HAP-1 (cell line): ENCODE measurements at regions not wholly inside any gene's neighbourhood (a gene's known extent, or its start where the extent isn't known, plus 50 kb on each side); places are given as distances from the start of the nearest gene placed in this dataset.
"Not testable (repeated sequence)": the region's sequence is repeated elsewhere in the genome, so short reads cannot be mapped to it uniquely, and the experiment has no call there.

Source experiments
- DNase-seq, 2 experiments: peaks; one replicate each; pipeline ENCODE4 v3.0.0-alpha.2; 2016 to 2020; ENCODE audit warnings: low spot score in 2 of 2
- H3K27me3 ChIP-seq: fragments of 250-450 bp; sonication (Bioruptor Pico); 2 replicates; pipeline ENCODE4 v1.5.1; 2020; ENCODE audit warnings: low read depth, mild to moderate bottlenecking, moderate library complexity
- H3K36me3 ChIP-seq: fragments of 250-450 bp; sonication (Bioruptor Pico); replicated peaks from 2 replicates; pipeline ENCODE4 v1.5.1; 2020; ENCODE audit warnings: mild to moderate bottlenecking
- H3K4me1 ChIP-seq: fragments of 250-450 bp; sonication (Bioruptor Pico); 2 replicates; pipeline ENCODE4 v1.5.1; 2020; ENCODE audit warnings: mild to moderate bottlenecking
- H3K4me3 ChIP-seq: fragments of 250-450 bp; sonication (Bioruptor Pico); 2 replicates; pipeline ENCODE4 v1.5.1; 2020; ENCODE audit warnings: mild to moderate bottlenecking, moderate library complexity
- H3K9me3 ChIP-seq: fragments of 250-450 bp; sonication (Bioruptor Pico); 2 replicates; pipeline ENCODE4 v1.5.1; 2020; ENCODE audit warnings: mild to moderate bottlenecking, moderate library complexity
- in situ Hi-C: fragments of 300-500 bp; cut with MboI; formaldehyde crosslinking; loops from 3 replicates; pipeline ENCODE4 v1.14.3; 2020; ENCODE audit warnings: low sequenced_read_pairs, inconsistent platforms, mixed read lengths

DNA sequence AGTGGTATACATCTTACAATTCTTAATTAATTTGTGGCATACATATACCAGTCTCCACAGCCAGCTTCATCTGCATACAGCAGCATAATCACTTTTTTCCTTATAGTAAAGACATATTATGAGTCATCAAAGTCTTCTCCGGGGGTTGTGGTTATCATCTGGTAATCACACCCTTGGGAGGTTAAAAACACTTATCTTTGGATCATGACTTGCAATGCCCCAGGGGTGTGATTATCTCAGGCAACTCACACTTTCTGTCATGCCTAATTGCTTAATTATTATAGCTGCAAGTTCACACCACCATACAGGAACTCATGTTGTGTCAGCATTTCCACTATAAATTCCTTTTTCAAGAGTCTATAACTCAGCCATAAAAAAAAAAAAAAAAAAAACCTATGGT lies 218.4 kb downstream of the ANXA1 start:
- in situ Hi-C loops, result no loop called here
- DNase-seq, result no peak

DNA sequence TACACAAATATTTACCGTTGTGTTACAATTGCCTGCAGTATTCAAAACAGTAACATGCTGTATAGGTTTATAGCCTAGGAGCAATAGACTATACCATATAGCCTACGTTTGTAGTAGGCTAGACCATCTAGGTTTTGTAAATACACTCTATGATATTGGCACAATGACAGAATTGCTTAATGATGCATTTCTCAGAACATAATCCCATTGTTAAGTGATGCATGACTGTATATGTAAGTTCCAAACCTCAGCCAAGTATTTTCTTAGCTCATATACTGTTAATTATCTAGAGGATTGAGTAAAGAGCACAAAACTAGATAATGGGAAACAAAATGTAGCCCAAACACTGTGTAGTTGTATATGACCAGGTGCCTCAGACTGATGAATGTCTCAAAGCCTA lies 220.1 kb downstream of the ANXA1 start:
- Histone ChIP-seq H3K36me3 (no peaks in the 10 kb centered on the region), H3K27me3 (no peaks in the 10 kb centered on the region), H3K9me3 (no peaks in the 10 kb centered on the region), H3K4me1 (no peaks in the 10 kb centered on the region), H3K4me3 (no peak overlapping the region)
- DNase-seq, result no peak
- in situ Hi-C loops, result no loop called here

More for the DNA sequence above, 218.4 kb downstream of the ANXA1 start:
- H3K4me3 ChIP-seq, result no peak overlapping the region
- H3K36me3 ChIP-seq, result no peaks in the 10 kb centered on the region
- H3K4me1 ChIP-seq, result no peaks in the 10 kb centered on the region
- no peaks in the 10 kb centered on the region for H3K9me3 ChIP-seq
- H3K27me3 ChIP-seq, result no peaks in the 10 kb centered on the region

DNA sequence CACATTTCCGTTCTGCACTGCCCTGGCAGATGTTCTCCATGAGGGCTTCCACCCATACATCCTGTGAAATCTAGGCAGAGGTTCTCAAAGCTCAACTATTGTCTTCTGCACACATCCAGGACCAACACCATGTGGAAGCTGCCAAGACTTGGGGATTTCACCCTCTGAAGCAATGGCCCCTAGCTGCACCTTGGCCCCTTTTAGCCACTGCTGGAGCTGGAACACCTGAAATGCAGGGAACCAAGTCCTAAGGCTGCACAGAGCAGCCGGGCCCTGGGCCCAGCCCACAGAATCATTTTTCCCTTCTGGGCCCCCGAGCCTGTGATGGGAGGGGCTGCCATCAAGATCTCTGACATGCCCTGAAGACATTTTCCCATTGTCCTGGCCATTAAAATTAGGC lies 228.7 kb downstream of the ANXA1 start:
- in situ Hi-C loops, result no loop called here
- DNase-seq, result no peak

DNA sequence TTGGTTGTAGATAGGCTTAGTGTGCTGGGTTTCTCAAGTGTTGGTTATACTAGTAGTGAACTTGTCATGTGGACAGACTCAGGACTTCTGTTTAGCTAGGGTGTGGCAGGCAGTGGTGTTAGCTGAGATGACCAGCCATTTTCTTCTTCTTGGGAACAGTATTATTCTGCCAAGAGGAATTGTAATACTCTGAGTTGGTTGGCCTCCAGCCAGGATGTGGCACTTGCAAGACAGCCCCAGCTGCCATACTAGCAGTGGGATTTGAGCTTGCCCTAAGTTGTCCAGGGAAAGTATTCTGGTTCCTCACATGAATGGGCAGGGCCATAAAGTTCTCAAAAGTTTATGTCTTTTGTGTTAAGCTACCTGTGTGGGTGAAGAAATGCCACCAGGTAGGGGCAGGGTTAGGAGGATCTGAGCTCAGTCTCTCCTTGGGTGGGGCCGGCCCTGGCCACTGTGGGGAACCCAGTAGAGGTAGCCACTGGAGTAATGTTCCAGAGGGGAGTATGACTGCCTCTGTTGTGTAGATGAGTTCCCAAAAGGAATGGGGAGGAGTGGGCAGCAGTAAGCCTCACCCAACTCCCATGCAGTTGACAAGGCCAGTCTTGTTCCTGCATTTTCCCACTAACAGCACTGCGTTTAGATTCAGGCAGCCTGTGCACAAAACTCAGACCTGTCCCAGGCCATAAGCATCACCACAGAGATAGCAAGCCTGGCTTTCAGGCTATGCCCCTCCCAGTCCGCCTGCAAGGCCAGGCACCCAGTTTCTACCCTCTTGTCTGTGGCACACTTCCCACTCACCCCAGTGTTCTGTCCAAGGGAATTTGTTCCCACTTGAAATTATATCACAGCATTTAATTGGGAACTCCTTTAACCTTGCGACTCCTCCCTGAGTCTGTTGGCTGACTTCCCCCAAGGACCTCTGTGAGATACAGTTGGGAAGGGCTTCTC lies 250.7 kb downstream of the ANXA1 start:
- DNase-seq, result no peak
- H3K36me3 ChIP-seq, result no peaks in the 10 kb centered on the region
- H3K4me1 ChIP-seq, result no peaks in the 10 kb centered on the region
- H3K27me3 ChIP-seq, result no peaks in the 10 kb centered on the region; the same call in 1 of the 2 replicates
- no peak overlapping the region for H3K4me3 ChIP-seq
- in situ Hi-C loops, result no loop called here
- H3K9me3 ChIP-seq, result no peaks in the 10 kb centered on the region

More for the DNA sequence above, 228.7 kb downstream of the ANXA1 start:
- no peak overlapping the region for H3K4me3 ChIP-seq
- H3K4me1 ChIP-seq, result no peaks in the 10 kb centered on the region
- H3K27me3 ChIP-seq, result peaks cover 3% of the 10 kb centered on the region; the same call in 1 of the 2 replicates
- no peaks in the 10 kb centered on the region for H3K36me3 ChIP-seq
- H3K9me3 ChIP-seq, result no peaks in the 10 kb centered on the region

DNA sequence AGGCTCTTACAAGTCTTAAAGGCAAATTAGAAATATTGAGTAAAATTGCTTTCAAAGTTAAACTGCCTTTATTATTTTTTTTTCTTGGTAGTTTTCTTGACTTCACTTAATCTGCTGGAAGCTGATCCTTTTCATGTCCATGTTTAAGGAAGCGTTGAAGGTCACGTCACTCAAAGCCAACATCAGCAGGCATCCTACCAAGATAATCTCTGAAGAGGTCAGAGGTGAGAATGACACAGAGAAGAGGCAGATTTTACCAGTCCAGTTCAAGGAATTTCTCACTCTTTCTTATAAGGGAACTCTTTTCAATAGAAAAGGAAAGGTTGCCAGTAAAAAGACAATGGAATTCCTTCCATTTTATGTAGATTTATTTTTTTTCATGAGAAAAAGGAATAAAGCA lies 259.8 kb downstream of the ANXA1 start:
- Histone ChIP-seq H3K9me3 (no peaks in the 10 kb centered on the region), H3K27me3 (no peaks in the 10 kb centered on the region), H3K4me3 (no peak overlapping the region), H3K36me3 (no peaks in the 10 kb centered on the region), H3K4me1 (no peaks in the 10 kb centered on the region)
- in situ Hi-C loops, result no loop called here
- DNase-seq, result no peak

DNA sequence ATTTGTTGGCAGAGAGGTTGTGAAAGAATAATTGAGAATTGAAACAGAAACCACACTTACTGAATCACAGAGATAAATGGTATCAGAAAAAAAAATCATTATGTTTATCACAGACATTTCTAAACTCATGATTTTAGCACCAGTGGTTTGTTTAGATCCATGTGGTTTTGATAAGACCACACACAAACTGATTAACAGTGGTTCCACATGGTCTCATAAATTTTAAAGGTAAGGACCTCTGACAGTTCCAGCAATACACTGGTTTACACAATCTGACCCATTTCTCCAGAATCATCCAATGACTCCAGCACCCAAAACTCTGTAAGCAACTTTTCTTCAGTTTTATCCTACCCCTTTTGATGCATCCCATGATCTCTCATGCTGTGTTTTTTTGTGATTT lies 261.2 kb downstream of the ANXA1 start:
- in situ Hi-C loops, result no loop called here

DNA sequence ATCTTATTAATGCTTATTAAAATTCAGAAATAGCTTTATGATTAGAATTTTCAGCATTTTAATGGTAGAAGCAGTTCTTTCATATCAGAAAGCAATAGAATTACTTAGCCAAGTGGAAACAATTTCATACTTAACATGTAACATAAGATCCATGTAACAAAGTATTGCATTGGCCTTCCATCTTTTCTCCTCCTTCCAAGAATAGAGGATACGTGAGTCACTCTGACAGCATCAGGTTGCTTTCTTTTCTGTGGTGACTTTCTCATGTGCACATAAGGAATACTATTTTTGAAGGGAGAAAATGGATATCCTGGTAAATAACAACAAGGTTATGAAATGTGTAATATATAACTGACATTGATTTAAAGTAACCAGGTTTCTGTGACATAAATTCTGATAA lies 272.2 kb downstream of the ANXA1 start:
- no peaks in the 10 kb centered on the region for H3K4me1 ChIP-seq
- H3K9me3 ChIP-seq, result no peaks in the 10 kb centered on the region
- H3K36me3 ChIP-seq, result no peaks in the 10 kb centered on the region
- H3K27me3 ChIP-seq, result no peaks in the 10 kb centered on the region
- in situ Hi-C loops, result no loop called here
- DNase-seq, result no peak
- no peak overlapping the region for H3K4me3 ChIP-seq

More for the DNA sequence above, 261.2 kb downstream of the ANXA1 start:
- DNase-seq, result no peak
- no peaks in the 10 kb centered on the region for H3K9me3 ChIP-seq
- no peaks in the 10 kb centered on the region for H3K4me1 ChIP-seq
- no peak overlapping the region for H3K4me3 ChIP-seq
- no peaks in the 10 kb centered on the region for H3K27me3 ChIP-seq
- no peaks in the 10 kb centered on the region for H3K36me3 ChIP-seq

DNA sequence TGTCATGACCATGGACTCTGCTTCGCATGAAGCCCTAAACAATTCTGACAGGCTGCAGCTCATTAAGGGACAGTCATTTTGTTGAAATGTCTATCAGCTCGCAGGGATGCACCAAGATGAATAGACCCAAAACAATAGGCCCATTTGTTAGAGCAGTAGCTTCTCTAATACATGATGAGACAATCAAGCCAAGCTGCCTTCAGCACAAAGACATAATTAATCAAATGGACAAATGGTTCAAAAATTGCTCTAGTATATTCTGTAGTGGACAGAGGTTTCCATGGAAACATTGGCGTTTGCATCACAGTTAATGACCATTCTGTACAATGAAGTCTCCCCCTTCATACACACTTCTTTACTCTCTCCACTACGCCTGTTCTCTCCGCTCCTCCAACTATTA lies 274.6 kb downstream of the ANXA1 start:
- Histone ChIP-seq H3K27me3 (no peaks in the 10 kb centered on the region; the same call in 1 of the 2 replicates), H3K36me3 (no peaks in the 10 kb centered on the region), H3K9me3 (no peaks in the 10 kb centered on the region), H3K4me3 (no peak overlapping the region), H3K4me1 (no peaks in the 10 kb centered on the region)
- in situ Hi-C loops, result no loop called here
- DNase-seq, result no peak

DNA sequence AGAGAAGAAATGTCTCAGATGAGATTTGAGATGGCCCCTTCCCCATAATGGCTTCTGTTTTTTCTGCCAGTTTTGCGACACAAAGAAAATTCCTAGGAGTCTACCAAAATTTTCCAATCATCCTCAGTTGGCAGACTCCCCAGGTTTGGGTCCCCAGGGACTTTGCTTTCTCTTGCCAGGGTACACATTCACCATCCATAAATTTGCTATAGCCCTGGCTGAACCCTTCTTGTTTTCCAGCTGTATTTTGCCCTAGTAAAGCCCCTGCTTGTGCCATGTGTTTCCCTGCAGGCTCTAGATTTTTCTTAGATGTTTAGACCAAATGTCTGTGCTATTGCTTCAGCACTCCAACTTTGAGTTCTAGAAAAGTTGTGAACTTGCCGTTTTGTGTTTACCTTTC lies 283.2 kb downstream of the ANXA1 start:
- in situ Hi-C loops, result no loop called here
- Histone ChIP-seq H3K4me1 (no peaks in the 10 kb centered on the region), H3K4me3 (no peak overlapping the region), H3K9me3 (no peaks in the 10 kb centered on the region), H3K36me3 (no peaks in the 10 kb centered on the region), H3K27me3 (peaks cover 2% of the 10 kb centered on the region; the same call in 1 of the 2 replicates)
- no peak for DNase-seq

DNA sequence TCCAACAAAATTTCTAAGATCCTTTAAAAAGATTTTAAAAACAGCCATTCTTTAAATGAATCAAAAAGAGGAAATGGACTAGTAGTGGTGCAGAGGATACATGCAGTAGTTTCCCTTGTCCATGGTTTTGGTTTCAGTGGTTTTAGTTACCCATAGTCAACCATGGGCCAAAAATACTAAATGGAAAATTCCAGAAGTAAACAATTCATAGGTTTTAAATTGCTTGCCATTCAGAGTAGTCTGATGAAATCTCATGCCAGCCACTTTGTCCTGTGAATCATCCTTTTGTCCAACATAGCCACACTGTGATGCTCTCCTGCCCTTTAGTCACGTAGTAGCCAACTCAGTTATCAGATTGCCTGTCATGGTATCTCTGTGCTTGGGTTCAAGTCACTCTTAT lies 286.1 kb downstream of the ANXA1 start:
- Histone ChIP-seq H3K9me3 (no peaks in the 10 kb centered on the region), H3K4me1 (no peaks in the 10 kb centered on the region), H3K27me3 (0 out of 2 replicates have a peak, but pooled peaks cover 2% of the 10 kb centered on the region), H3K36me3 (no peaks in the 10 kb centered on the region), H3K4me3 (no peak overlapping the region)
- in situ Hi-C loops, result no loop called here
- no peak for DNase-seq

DNA sequence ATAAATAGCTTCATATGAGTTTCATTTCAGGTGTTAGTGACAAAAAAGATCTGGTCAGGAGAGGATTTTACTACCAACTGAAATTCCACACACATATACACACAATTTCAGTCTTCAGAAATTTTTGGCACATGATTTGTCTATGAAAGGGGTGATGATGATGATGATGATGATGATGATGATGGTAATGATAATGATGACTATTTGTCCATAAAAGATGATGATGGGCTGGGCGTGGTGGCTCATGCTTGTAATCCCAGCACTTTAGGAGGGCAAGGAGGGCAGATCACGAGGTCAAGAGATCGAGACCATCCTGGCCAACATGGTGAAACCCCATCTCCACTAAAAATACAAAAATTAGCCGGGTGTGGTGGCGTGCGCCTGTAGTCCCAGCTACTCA lies 288.2 kb downstream of the ANXA1 start:
- in situ Hi-C loops, H3K4me3 ChIP-seq, H3K36me3 ChIP-seq, H3K27me3 ChIP-seq, H3K9me3 ChIP-seq, H3K4me1 ChIP-seq, DNase-seq: not testable (repeated sequence)

DNA sequence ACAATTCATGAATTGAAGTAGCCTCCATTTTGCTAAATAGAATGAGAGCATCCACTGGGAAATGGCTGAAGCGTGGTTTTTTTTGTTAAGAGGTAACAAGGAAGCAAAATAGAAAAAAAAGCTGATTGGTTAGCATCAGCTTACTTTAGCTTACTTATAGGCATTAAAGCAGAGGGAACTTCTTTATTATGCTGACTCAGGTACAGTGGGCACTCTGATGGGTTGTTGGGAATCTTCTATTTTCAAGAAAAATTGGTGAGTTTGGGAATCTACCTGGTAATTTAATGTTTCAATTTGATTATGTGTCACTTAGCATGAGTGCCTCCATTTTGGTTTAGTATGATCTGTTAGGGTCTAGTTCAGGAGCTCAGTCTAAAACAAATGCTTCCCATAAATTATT lies 289.6 kb downstream of the ANXA1 start:
- H3K4me3 ChIP-seq, result no peak overlapping the region
- no peaks in the 10 kb centered on the region for H3K36me3 ChIP-seq
- in situ Hi-C loops, result no loop called here
- no peaks in the 10 kb centered on the region for H3K4me1 ChIP-seq
- no peaks in the 10 kb centered on the region for H3K27me3 ChIP-seq
- no peaks in the 10 kb centered on the region for H3K9me3 ChIP-seq
- no peak for DNase-seq

DNA sequence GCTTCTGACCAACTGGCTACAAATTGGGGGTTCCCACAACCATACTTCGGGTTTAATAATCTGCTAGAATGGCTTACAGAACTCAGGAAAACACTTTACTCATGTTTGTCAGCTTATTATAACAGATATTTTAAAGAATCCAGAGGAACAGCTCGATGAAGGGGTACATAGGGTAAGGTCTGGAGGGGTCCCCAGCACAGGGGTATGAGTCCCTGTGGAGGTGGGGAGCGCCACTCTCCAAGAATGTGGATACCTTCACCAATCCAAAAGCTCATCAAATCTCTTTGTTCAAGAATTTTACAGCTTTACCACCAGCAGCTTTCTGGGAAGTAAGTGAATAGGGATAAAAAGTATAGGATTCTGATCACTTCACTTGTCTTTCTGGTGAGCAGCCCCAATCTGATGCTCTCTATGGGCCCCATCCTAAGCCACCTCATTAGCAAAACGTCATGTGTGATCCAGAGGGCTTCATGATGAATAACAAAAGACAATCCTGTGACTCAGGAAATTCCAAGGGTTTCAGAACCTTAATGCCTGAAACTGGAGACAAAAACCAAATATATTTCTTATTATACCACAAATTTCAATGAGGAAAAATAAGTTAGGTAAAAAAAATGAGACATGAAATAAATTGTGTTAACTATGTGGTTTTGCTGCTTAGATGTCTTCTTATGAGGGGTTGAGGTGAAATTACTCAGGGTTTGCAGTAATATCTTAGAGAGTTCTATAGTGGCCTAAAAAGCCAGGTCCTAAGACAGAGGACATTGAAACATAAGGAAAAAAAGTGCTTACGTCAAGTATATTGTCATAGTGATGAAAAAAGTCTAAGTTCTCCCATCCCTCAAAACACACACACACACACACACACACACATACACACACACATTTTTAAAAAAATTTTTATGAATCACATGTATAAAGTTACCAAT lies 290.5 kb downstream of the ANXA1 start:
- in situ Hi-C loops, result no loop called here
- no peaks in the 10 kb centered on the region for H3K4me1 ChIP-seq
- peak in 1 of 2 experiments; percentile 3 for DNase-seq

DNA sequence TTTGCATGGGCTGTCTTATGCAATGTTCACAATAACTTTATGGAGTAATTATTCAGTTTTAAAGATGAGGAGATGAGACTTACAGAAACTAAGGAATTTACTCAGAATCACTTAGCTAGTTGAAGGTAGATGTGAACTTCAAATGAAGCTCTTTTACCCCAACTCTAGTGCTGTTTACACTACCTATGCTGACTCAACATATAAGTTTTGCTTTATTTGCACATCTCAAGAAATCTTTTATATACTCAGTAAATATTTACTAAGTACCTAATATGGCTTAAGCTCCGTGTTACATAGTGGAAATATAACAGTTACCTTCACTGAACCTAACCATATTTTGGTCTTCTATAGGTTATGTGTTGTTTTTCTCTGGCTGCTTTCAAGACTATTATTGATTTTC lies 293.2 kb downstream of the ANXA1 start:
- no peak overlapping the region for H3K4me3 ChIP-seq

More for the DNA sequence above, 290.5 kb downstream of the ANXA1 start:
- Histone ChIP-seq H3K4me3 (no peak overlapping the region), H3K27me3 (no peaks in the 10 kb centered on the region), H3K9me3 (no peaks in the 10 kb centered on the region), H3K36me3 (no peaks in the 10 kb centered on the region)

More for the DNA sequence above, 293.2 kb downstream of the ANXA1 start:
- Histone ChIP-seq H3K36me3 (no peaks in the 10 kb centered on the region), H3K9me3 (no peaks in the 10 kb centered on the region), H3K27me3 (peaks cover 3% of the 10 kb centered on the region), H3K4me1 (no peaks in the 10 kb centered on the region)
- in situ Hi-C loops, result no loop called here
- DNase-seq, result no peak
